Ovary (tissue), 7 donors: ENCODE measurements at regions not wholly inside any gene's neighbourhood (a gene's known extent, or its start where the extent isn't known, plus 50 kb on each side); places are given as distances from the start of the nearest gene placed in this dataset.

ENCODE experiments used
- DNase-seq, 5 donors: peaks; one replicate each; pipeline ENCODE4 v3.0.0-alpha.2; 2019 to 2020
- H3K27ac ChIP-seq, 2 donors: fragments of 200-600 bp; one replicate each; pipeline versions ENCODE4 v1.5.1 to v1.8.0; 2019 to 2022
- H3K27me3 ChIP-seq: fragments of 200-600 bp; one replicate; pipeline ENCODE4 v1.8.0; 2022
- H3K36me3 ChIP-seq: fragments of 200-600 bp; sonication (generic); one replicate; pipeline ENCODE4 v1.5.1; 2019
- H3K4me1 ChIP-seq: one replicate; pipeline ENCODE4 v1.8.1; 2013; ENCODE audit warnings: mild to moderate bottlenecking, moderate library complexity; ENCODE audit not compliant: insufficient read depth
- H3K4me3 ChIP-seq: fragments of 200-600 bp; sonication (generic); one replicate; pipeline ENCODE4 v1.5.1; 2017
- H3K9me3 ChIP-seq, 2 donors: fragments of 200-600 bp in 1 of 2; sonication (generic) in 1 of 2; one replicate each; pipeline versions ENCODE4 v1.5.1 to v1.8.1; 2013 to 2019; ENCODE audit warnings: mild to moderate bottlenecking in 1 of 2, moderate library complexity in 1 of 2
- CTCF ChIP-seq, 3 donors: fragments of 450-650 bp in 2 of 3; fragments of 200-600 bp in 1 of 3; IDR thresholded peaks; one replicate each; pipeline versions ENCODE4 v1.5.1 to v1.8.0; 2016 to 2022; ENCODE audit warnings: antibody characterized with exemption in 3 of 3, mild to moderate bottlenecking in 1 of 3
- EP300 ChIP-seq: sonication (generic); formaldehyde crosslinking; IDR thresholded peaks from one replicate; pipeline ENCODE4 v1.6.1; 2017; ENCODE audit warnings: antibody characterized with exemption
- POLR2A ChIP-seq: fragments of 450-650 bp; IDR thresholded peaks from one replicate; pipeline ENCODE4 v1.6.1; 2017; ENCODE audit warnings: antibody characterized with exemption, mild to moderate bottlenecking, moderate library complexity
- whole genome bisulfite sequencing, 3 donors: extraction: QIAGEN DNeasy Blood & Tissue Kit in 1 of 3; methylation state at CpG; one replicate each; pipeline versions ENCODE4 v1.1.5 to v1.1.7; 2013 to 2017; 5-methylcytosine and 5-hydroxymethylcytosine counted together
- intact Hi-C, 4 donors: fragments of 100-400 bp; cut with DNase I; formaldehyde crosslinking; loops; one replicate each; pipeline versions ENCODE4 v1.11.0 to v1.15.1; 2022 to 2023
- donor health status: DM: no; HTN: no; CAD: no; lungs with moderate emphysema.
- donor health status: DM: no; HTN: no; CAD: no.
- donor health status: Bipolar disorder and iron deficiency.
- donor health status: DM: no; HTN: no; CAD: no.
- donor health status: DM: yes; HTN: yes; CAD: no.

- Histone ChIP-seq H3K27me3 (no peaks in the 10 kb centered on the region), H3K27ac (no peak overlapping the region), H3K4me3 (no peak overlapping the region), H3K36me3 (no peaks in the 10 kb centered on the region), H3K4me1 (no peaks in the 10 kb centered on the region), H3K9me3 (no peaks in the 10 kb centered on the region)
- intact Hi-C loops, result no loop called here
- TF ChIP-seq EP300 (no peak), POLR2A (no peak), CTCF (IDR thresholded peaks at IDR 0.05) (no peak)
- no peak for DNase-seq
- WGBS, 3 donors, result 94 to 97% (median 95%) methylated on average over 5 of the region's 5 CpGs
These were observed 257.1 kb downstream of the OPA1 start for GRCh38 chr3:193850084-193850619.

- 72 to 88% (median 73%) methylated on average over 3 of the region's 3 CpGs for WGBS, 3 donors
- TF ChIP-seq POLR2A (no peak), CTCF (IDR thresholded peaks at IDR 0.05) (no peak), EP300 (no peak)
These were observed 258.4 kb downstream of the OPA1 start for GRCh38 chr3:193851428-193851847.

GRCh38 chr3:193851941-193852674 lies 259.1 kb downstream of the OPA1 start:
- no peaks in the 10 kb centered on the region for H3K4me1 ChIP-seq
- H3K27me3 ChIP-seq, result no peaks in the 10 kb centered on the region
- intact Hi-C loops, result no loop called here
- H3K4me3 ChIP-seq, result no peak overlapping the region
- WGBS, 3 donors, result 37 to 42% (median 39%) methylated on average over 13 of the region's 13 CpGs
- no peaks in the 10 kb centered on the region for H3K9me3 ChIP-seq
- DNase-seq, result peak in 1 of 5 donors; percentile 45
- H3K36me3 ChIP-seq, result no peaks in the 10 kb centered on the region
- no peak overlapping the region for H3K27ac ChIP-seq
- TF ChIP-seq EP300, result no peak

More at GRCh38 chr3:193851428-193851847, 258.4 kb downstream of the OPA1 start:
- no peaks in the 10 kb centered on the region for H3K36me3 ChIP-seq
- H3K4me1 ChIP-seq, result no peaks in the 10 kb centered on the region
- intact Hi-C loops, result no loop called here
- no peak for DNase-seq
- H3K4me3 ChIP-seq, result no peak overlapping the region
- H3K27me3 ChIP-seq, result no peaks in the 10 kb centered on the region
- H3K27ac ChIP-seq, result no peak overlapping the region
- no peaks in the 10 kb centered on the region for H3K9me3 ChIP-seq

GRCh38 chr3:193852901-193853300 lies 259.9 kb downstream of the OPA1 start:
- TF ChIP-seq POLR2A (no peak), CTCF (IDR thresholded peaks at IDR 0.05) (no peak), EP300 (no peak)
- Histone ChIP-seq H3K4me3 (no peak overlapping the region), H3K36me3 (no peaks in the 10 kb centered on the region), H3K27ac (no peak overlapping the region), H3K9me3 (no peaks in the 10 kb centered on the region), H3K4me1 (no peaks in the 10 kb centered on the region), H3K27me3 (no peaks in the 10 kb centered on the region)
- no peak for DNase-seq
- intact Hi-C loops, result no loop called here
- 69 to 92% (median 84%) methylated on average over 1 of the region's 1 CpG for WGBS, 3 donors
